GM19240 (cell line): ENCODE measurements at regions not wholly inside any gene's neighbourhood (a gene's known extent, or its start where the extent isn't known, plus 50 kb on each side); places are given as distances from the start of the nearest gene placed in this dataset.

Experiments used
- DNase-seq: peaks from one replicate; pipeline ENCODE4 v3.0.0; 2011; ENCODE audit warnings: low spot score; ENCODE audit not compliant: insufficient read length

GRCh38 chr4:183846951-183847350 is 58.2 kb upstream of the STOX2 start:
- no peak for DNase-seq

- no peak for DNase-seq
These were observed 56.3 kb upstream of the STOX2 start for GRCh38 chr4:183848805-183849204.

- no peak for DNase-seq
These were observed 52.1 kb upstream of the STOX2 start for GRCh38 chr4:183852910-183853547.

- no peak for DNase-seq
These were observed 51.6 kb upstream of the STOX2 start for GRCh38 chr4:183853548-183853940.
